ENCODE measurements at regions not wholly inside any gene's neighbourhood (a gene's known extent, or its start where the extent isn't known, plus 50 kb on each side); places are given as distances from the start of the nearest gene placed in this dataset.

GRCh38 chr4:8682725-8683124 is 90.2 kb downstream of the CPZ start:
- Histone ChIP-seq H3K9me3 (ENCODE audit: insufficient read depth in 2 of 2, low read depth in 1 of 2, low read length in 1 of 2) (no peaks in the 10 kb centered on the region), H2AK5ac (ENCODE audit: low read depth, low read length) (no peak overlapping the region), H3K56ac (replicated peaks; ENCODE audit: insufficient read length, low read depth, low read length) (no peak overlapping the region), H3K27me3 (replicated peaks in 1 of 4; ENCODE audit: control insufficient read depth in 3 of 4, extremely low read depth in 1 of 4, insufficient read depth in 3 of 4, low read length in 3 of 4) (peaks cover 0 to 6% (median 5%) of the 10 kb centered on the region in 4 experiments; a peak in 5 of 7 replicates), H3K9ac (replicated peaks in 1 of 4; ENCODE audit: extremely low read depth in 1 of 4, low read depth in 3 of 4, low read length in 3 of 4) (no peak overlapping the region), H3K4me2 (ENCODE audit: insufficient read depth in 1 of 2, low read depth in 2 of 2, low read length in 2 of 2) (no peak overlapping the region), H2BK12ac (ENCODE audit: low read depth, low read length) (no peak overlapping the region), H3K27ac (ENCODE audit: low read depth, low read length) (no peak overlapping the region), H4K8ac (ENCODE audit: extremely low read depth, insufficient read depth, low read length) (no peak overlapping the region), H4K20me1 (replicated peaks in 1 of 2; ENCODE audit: control insufficient read depth in 1 of 2, insufficient read depth in 2 of 2, low read length in 2 of 2) (peaks cover 0 to 10% of the 10 kb centered on the region in 2 experiments), H4K91ac (replicated peaks; ENCODE audit: insufficient read length, low read length) (no peak overlapping the region), H2BK120ac (replicated peaks; ENCODE audit: low read depth, low read length) (no peak overlapping the region), H3K14ac (ENCODE audit: insufficient read length) (no peak overlapping the region), H2BK5ac (ENCODE audit: low read depth, low read length) (no peak overlapping the region), H3K36me3 (ENCODE audit: control insufficient read depth in 2 of 4, insufficient read depth in 4 of 4, low read length in 3 of 4) (no peaks in the 10 kb centered on the region), H3K23ac (ENCODE audit: insufficient read length) (no peak overlapping the region), H3K79me1 (ENCODE audit: low read depth, low read length) (no peaks in the 10 kb centered on the region), H2BK15ac (ENCODE audit: low read length) (no peak overlapping the region), H3K79me2 (ENCODE audit: control insufficient read depth in 1 of 2, insufficient read depth in 2 of 2, low read length in 2 of 2) (no peaks in the 10 kb centered on the region), H3K18ac (ENCODE audit: extremely low read depth, low read length) (no peak overlapping the region), H2BK20ac (ENCODE audit: low read length) (no peak overlapping the region), H3K4me3 (ENCODE audit: extremely low read depth in 1 of 4, insufficient read depth in 2 of 4, low read depth in 3 of 4, low read length in 4 of 4) (no peak overlapping the region), H2AFZ (ENCODE audit: low read length) (no peak overlapping the region), H3K23me2 (ENCODE audit: low read depth, low read length) (peaks cover 15% of the 10 kb centered on the region; the same call in 1 of the 2 replicates), H4K5ac (ENCODE audit: insufficient read length, low read depth, low read length) (no peak overlapping the region), H3K4me1 (replicated peaks in 1 of 4; ENCODE audit: control insufficient read depth in 3 of 4, insufficient read depth in 4 of 4, low read length in 3 of 4) (no peaks in the 10 kb centered on the region), H3K4ac (replicated peaks; ENCODE audit: insufficient read length, low read depth, low read length) (no peak overlapping the region)
- DNase-seq (ENCODE audit: low read depth in 1 of 2, low spot score in 2 of 2) (no peak), FAIRE-seq (no peak)
- CTCF ChIA-PET (ENCODE audit: partially characterized antibody): interaction anchor here (1.0 to 1.3 kb wide), 2 partner anchors 12 to 170 kb away, joined by 3 to 4 read pairs; no protein-coding TSS in a partner anchor
- 68% methylated on average over 10 of the region's 10 CpGs; no CpG with 5 or more reads in 1 of the 2 experiments for WGBS, 2 experiments (ENCODE audit: extremely low coverage in 1 of 2, insufficient coverage in 1 of 2, insufficient read length in 1 of 2, insufficient replicate concordance in 2 of 2, low coverage in 1 of 2, low lambda C conversion rate in 2 of 2, missing lambda C conversion rate in 1 of 2)
- POLR2A ChIA-PET (ENCODE audit: partially characterized antibody): no interaction called here
- TF ChIP-seq GABPA (IDR thresholded peaks at IDR 0.05; ENCODE audit: borderline replicate concordance, insufficient read depth, low read length) (no peak), TBP (IDR thresholded peaks at IDR 0.05; ENCODE audit: low read depth, low read length) (no peak), POU5F1 (IDR thresholded peaks at IDR 0.05; ENCODE audit: low read depth, low read length) (no peak), YY1 (IDR thresholded peaks at IDR 0.05; ENCODE audit: low read depth, low read length) (no peak), BCL11A (IDR thresholded peaks at IDR 0.05; ENCODE audit: low read depth in 2 of 2, low read length in 2 of 2) (no peak), TAF1 (IDR thresholded peaks at IDR 0.05; ENCODE audit: low read depth, low read length) (no peak), USF2 (IDR thresholded peaks at IDR 0.05; ENCODE audit: low read length) (no peak), SIN3A (conservative IDR thresholded peaks at IDR 0.05 in 1 of 2, IDR thresholded peaks at IDR 0.05 in 1 of 2; ENCODE audit: low read depth in 1 of 2, low read length in 2 of 2) (no peak), CREB1 (IDR thresholded peaks at IDR 0.05) (no peak), POLR2AphosphoS5 (IDR thresholded peaks at IDR 0.05; ENCODE audit: low read depth, low read length) (no peak), NANOG (IDR thresholded peaks at IDR 0.05; ENCODE audit: insufficient read depth, low read depth, low read length, poor library complexity, severe bottlenecking) (no peak), KDM4A (IDR thresholded peaks at IDR 0.05; ENCODE audit: low read depth, low read length, severe bottlenecking) (no peak), SP4 (IDR thresholded peaks at IDR 0.05; ENCODE audit: low read length) (no peak), CBX8 (IDR thresholded peaks at IDR 0.05; ENCODE audit: borderline replicate concordance, low read depth, low read length) (no peak)

Measured in H1 (cell line).